HK-2 (cell line): ENCODE measurements at regions not wholly inside any gene's neighbourhood (a gene's known extent, or its start where the extent isn't known, plus 50 kb on each side); places are given as distances from the start of the nearest gene placed in this dataset.
"Not testable (repeated sequence)": the region's sequence is repeated elsewhere in the genome, so short reads cannot be mapped to it uniquely, and the experiment has no call there.

Source experiments
- DNase-seq: peaks from one replicate; pipeline ENCODE4 v3.0.0-alpha.2; 2018; ENCODE audit not compliant: unreplicated experiment

DNA sequence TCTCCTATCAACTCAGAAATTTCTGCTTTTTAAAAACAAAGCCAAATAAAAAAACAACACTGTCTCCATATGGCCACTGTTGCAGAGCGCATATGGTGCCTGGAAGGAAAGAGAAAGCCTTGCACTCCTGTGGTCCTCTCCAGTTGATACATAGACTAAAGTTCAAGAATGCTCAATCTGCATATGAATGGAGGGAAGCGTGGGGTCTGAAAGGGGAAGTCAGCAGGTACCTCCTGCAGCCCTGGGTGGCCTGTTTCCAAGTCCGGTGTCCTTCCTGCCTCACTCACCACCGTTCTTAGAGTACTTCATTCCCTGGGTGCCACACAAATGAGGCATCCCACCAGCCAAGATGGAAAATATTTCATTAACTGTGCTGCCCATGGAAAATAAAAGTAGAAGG lies 138.3 kb upstream of the PALS2 start:
- no peak for DNase-seq

DNA sequence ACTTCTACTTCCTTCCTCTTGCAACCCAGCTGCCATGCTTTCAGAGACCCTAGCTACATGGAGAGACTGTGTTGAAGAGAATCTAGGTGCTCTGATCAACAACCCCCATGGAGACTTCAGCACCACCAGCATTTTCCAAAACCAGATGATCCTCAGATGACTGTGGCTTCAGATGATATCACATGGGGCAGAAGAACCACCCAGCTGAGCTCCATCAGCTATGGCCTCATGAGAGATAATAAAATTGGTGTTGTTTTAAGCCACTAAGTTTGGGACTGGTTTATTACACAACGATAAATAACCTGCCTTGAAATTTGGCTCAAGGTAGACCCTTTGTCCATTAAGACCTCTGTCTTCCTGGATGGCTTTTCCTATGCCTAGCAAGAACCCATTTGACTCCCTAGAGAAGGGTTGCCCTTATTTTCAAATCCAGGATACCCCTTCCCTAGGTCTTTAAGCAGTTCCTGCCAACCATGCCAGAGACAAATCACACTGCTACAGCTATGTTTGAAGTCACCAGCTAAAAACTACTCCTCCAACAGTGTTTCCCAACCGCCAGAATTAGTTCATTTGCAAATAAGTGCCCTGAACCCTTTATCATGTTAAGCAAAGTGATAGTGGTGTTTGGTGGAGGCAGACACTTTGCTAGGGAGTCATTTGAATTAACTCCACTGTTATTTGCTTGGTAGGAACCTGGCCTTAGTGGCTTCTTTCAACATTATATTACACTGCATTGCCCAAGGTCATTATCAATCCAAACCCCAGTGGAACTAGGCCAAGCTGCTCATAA lies 136.9 kb upstream of the PALS2 start:
- no peak for DNase-seq

DNA sequence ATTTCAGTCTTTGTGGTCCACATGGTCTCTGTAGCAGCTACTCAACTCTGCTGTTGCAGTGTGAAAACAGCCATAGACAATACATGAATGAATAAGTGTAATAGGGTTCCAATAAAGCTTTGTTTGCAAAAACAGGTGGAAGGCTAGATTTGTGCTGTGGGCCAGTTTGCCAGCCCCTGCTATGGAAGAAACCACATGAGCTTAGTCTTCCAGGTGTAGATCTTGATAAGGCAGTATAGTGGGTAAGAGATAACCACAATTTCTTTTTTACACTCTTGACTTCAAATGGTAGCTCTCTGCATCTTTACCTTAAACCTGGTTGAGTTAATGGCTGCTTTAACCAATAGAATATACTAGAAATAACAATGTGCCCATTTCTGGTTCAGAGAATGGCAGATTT lies 135.0 kb upstream of the PALS2 start:
- no peak for DNase-seq

DNA sequence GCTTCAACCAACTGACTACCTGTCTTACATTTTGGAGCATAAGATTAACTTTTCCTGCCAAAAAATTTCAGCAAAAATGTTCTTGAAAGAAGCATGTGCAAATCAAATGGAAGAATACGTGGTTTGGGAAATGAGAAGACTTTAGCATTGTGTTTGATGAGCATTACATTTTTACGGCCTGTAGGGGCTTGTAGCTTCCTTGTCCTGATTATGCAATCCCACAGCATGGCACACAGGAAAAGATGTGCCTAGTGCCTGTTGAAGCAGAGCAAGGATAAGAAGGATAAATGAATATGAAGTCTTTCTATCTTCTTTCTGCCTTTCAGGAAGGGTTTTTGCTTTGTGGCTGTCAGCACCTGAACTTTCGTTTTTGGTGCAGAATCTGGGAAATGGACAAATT lies 134.1 kb upstream of the PALS2 start:
- DNase-seq, result not testable (repeated sequence)

DNA sequence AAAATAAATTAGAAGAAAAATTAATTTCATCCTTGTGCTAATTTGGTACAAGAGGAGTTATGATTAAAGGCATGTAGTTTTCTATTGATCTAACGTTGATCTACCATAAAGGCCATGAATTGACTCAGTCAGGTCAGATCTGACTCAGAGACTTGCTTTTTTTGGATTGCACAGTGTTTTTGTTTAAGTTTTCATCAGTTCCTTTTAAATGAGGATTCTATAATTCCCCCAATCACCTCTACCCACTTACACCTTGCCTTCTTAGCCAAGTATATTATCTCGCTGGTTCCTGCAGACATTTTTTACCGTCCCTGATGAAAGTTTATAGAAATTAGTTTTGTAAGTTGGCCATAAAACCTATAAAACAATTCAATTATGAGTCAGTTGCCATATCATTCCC lies 132.4 kb upstream of the PALS2 start:
- no peak for DNase-seq

DNA sequence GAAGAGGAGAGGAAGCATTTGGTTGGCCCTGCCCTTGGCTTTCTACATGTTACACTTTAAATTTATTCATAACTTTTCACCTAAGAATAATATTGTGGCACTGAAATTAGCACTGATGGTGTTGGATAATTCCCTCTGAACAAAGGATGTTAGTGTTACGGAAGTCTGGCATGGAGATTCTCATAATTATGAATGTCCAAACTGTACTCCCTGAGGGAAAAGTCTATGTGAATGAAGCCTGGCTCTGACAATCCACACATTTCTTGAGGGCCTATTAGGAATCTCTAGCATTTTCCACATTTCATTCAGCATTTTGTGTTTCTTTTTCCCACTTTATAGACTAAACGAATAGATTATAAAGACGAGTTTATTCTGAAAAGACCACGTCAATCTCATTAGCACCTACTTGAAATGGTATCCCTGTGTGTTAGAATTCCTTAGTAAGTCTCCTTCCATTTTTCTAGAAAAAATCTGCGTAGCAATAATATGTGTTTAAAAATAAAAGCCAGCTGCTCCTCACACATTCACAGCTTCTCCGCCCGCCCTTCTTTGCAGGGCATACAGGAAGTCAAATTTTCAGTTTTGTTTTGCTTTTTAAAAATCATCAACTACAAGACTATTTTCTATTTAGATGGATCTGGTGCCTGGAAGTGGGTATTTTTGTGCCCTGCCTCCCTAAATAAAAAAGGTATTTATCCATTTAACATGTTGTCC lies 131.8 kb upstream of the PALS2 start:
- no peak for DNase-seq

DNA sequence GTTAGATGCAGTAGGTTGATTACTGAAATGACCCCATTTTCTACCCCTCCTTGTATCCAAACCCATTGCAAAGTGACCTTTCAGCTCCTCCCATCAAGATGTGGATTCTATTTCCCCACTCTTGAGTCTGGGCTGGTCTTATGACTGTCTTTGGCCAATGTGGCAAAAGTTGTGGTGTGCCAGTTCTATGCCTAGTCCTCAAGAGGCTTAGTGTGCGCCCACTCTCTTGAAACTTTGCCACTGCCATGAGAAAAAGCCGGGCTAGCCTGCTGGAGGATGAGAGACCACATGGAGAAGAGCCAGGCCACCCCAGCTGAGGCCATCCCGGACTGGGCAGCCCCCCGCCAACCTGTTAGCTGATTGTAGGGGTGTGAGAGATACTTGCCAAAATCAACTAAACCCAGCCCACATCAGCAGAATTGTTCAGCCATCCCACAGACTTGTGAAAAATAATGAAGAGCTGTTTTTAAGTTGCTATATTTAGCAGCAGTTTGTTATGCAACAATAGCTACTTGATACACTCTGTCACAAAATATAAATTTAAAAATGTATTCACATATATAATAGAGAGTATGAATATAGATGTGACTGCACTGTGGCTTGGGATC lies 131.0 kb upstream of the PALS2 start:
- DNase-seq, result no peak

DNA sequence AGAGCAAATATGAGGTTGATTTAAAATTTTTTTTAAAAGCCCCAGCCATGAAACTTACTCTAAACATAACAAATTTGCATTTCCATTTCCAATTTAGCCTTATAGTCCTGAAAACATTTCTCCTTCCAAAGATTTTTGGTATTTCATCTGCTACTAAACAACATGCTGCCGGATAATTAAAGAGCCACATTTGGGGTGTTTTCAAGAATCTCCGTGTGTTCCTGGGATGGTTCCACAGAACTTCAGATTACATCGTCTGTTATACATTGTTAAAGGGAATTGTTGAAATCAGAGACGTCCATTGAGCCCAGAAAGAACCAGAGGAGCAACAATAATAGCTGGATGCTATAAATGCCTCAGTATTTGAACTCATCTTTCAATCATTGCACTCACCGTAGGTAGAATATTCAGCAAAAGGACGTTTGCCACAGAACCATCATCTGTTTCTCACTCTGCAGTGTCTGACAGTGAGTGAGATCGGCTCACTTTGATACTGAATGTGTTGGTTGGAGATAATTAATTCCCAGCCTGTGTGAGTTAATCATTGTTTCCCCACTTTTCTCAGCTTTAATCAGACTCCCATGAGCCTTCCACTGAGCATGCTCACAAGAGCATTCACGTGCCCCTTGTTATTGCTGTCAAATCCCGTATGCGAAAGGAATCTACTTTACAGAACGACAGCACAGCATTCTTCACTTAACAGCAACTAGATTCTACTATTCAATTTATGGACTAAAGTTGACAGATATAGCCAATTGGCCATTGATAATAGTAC lies 128.4 kb upstream of the PALS2 start:
- DNase-seq, result no peak

DNA sequence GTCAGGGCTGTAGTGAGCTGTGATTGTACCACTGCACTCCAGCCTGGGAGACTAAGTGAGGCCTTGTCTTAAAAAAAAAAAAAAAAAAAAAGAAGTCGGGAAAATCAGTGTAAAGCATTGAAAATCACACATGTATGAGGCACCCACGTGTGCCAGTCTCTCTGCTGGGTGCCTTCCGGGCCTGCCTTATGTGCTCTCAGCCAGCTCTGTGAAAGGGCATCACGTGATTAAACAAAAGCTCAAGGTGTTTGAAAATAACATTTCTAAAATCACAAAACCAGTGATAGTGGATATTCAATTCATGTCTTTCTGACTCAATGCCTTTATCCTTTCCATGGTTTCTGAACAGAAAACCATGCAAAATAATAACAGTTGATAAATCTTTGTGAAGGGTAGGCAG lies 125.2 kb upstream of the PALS2 start:
- no peak for DNase-seq

DNA sequence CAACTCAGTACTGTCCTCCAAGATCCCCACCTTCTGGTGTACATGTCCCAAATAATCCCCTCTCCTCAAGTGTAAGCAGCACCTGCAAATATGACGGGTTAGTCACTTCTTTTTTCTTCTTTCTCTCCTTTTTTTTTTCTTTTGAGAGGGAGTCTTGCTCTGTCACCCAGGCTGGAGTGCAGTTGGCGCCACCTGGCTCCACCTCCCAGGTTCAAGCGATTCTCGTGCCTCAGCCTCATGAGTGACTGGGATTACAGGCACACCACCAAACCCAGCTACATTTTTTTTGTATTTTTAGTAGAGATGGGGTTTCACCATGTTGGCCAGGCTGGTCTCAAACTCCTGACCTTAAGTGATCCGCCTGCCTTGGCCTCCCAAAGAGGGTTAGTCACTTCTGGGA lies 123.8 kb upstream of the PALS2 start:
- not testable (repeated sequence) for DNase-seq

DNA sequence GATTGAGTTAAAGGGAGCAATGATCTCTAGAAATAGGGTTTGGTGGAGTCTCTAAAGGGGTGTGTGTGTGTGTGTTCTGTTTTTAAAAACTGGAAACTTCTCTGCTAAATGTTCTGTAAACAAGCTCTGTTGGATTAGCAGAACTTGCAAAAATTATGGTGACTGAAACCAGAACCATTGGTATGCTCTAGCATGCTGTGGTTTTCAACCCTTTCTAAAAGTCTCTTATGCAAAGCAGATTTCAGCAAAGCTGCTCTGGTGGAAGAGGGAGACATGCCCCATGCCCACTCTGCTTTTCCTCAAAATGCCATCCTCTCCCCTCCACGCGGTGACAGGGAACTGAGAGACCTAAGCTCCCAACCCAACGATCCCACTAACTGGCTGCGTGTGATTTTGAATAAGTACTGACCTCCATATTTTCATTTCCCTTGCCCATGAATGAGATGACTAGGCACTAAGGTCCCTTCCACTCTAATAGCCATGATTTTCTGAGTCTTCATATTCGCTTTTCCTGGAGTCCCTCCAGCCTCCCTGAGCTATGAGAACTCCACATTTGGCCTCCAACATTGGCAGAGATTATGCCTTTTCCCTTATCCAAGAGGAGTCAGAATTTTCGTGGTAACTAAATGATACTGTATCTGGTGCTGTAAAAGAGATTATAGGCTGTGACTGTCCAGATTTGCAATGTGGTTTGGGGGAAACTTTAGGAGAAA lies 117.3 kb upstream of the PALS2 start:
- DNase-seq, result no peak

DNA sequence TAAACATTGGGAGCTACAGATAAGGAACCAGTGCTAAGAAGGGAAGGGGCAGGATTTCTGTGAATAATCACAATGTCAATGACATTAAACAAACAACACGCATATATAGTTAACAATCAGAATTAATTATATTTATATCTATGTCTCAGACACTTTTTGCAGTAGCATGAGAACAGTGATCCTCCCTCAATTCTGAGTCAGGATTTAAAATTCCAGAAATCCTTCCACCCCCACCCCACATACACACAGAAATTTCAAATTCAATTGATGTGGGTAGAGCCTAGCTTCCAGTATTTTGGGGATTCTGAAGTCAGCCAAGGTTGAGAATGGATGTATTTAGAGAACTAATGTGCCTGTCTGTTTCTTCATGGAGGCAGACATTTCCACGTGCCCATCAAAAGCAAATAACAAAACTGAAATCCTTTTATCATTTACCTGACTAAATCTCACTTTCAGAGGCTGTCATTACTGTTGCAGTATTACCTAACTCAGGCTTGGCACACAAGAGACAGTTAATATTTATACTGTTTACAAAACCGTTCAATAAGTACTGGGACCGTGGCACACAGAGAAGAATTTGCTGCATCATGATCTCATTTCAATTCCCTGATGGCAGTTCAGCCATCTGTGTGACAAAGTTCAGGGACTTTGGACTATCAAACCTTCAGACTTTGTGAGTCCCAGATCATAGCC lies 116.6 kb upstream of the PALS2 start:
- no peak for DNase-seq

DNA sequence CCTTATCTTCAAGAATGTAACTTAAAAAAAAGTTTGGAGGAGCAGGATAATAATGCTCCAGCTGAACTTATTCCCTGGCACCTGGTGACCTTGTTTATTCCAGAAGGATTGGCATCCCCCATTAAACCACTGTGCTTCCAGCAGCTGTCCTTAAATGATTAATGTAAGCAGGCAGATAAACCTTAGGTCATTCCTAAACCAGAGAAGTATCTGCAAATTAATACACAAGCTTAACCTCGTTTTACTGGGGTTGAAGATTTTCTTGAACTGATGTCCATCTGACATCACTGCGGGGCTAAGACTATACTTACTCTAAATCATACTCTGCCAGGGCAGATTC lies 116.1 kb upstream of the PALS2 start:
- no peak for DNase-seq

DNA sequence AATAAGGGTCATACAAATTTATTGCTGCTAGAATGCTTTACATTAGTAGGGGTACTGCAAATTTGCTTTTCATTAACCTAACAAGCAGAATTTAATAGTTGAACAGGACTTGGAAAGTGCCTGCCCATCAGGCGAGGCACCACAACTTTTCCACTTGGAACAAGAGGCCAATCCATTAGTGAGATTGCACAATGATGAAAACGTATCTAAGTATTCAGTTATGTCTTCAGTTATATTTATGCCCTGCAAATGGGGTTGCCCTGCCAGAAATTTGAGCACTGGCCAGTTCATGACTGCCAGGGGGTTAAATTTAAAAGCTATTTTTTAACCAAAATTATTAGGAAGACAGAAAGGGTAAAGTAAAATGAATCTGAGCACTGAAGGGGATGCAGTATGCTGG lies 111.1 kb upstream of the PALS2 start:
- no peak for DNase-seq

DNA sequence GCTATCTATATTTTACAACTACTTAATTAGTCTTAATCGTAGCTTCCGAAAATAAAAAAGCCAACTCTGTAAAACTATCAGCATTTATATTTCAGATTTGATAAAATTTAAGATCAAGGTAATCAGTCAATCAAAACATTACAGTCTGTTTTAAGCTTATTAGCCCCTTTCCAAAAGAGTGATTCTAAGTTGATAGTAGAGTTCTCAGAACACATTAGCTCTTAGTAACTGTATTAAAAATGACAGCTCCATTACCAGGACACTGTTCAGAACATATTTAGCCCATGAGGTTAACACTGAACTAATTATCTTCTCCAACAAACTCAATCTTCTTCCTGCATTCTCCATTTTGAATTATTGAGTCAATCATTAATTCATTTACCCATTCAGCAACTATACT lies 110.3 kb upstream of the PALS2 start:
- DNase-seq, result no peak

DNA sequence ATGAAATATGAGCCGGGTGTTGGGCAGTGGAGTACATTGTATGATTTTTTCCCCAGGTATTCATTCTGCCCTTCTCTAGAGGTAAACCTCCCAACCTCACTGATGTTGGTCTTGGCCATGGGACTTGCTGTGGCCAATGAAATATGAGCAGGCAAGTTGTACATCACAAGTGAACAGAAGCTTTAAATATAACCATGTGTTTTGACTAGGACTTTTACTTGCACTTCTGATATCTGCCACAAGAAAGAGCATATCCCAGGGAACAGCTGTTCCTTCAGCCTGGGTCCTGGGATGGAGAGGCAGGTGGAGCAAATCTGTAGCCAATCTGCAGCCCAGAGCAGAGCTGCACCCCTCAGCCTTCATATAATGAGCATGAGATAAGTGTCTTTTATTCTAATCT lies 109.8 kb upstream of the PALS2 start:
- DNase-seq, result no peak

DNA sequence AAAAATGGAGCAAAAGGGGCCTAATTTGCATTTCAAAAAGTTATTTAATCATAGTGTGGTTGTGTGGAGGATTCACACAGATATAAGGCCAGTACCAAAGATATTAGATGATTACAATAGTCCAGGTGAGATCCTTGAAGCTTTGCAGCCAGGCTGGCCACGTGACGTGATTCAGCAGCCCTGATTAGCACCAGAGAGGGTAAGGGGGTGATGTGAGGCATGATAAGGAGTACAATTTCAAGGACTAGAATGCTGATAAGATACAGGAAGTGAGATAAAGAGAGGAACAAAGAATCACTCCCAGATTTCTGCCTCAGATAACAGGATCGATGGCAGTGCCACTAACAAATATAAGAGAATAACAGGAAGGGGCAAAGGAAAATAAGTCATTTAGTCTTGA lies 108.4 kb upstream of the PALS2 start:
- no peak for DNase-seq

DNA sequence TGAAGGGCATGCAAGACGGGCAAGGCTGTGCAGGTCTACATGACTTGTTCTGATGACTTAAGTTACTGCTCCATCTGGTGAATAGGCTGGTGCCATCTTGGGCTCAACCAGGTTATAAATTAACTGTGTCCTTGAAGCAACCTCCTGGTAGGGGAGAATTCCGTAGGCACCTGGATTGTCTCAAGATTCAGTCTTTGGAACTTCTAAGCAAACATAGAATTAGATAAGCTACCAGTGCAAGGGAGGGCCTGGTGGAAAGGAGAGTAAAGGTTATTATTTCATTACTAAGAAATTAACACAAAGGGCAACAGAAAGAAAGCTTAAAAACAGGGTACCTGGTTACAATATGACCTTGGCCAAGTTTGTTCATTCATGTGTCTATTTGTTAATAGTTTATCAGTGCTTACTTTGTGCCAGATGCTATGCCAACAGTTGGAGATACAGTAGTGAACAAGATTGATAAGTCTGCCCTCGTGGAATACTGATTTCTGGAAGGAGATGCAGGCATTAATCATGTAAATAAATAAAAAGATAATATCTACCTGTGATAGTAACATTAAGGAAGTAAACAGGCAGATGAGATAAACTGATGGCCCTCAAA lies 107.0 kb upstream of the PALS2 start:
- no peak for DNase-seq

DNA sequence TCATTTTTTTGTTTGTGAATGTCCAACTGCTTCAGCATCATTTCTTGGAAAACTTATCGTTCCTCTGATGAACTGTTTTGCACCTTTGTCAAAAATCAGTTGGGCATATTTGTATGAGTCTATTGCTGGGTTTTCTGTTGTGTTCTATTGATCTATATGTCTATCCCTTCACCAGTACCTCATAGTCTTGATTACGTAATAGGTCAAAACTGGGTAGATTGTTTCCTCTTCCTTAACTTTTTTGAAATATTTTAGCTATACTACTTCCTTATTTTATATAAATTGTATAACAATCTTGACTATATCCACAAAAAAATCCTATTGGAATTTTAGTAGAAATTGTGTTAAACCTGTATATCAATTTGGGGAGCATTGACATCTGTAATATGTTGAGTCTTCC lies 104.1 kb upstream of the PALS2 start:
- no peak for DNase-seq

DNA sequence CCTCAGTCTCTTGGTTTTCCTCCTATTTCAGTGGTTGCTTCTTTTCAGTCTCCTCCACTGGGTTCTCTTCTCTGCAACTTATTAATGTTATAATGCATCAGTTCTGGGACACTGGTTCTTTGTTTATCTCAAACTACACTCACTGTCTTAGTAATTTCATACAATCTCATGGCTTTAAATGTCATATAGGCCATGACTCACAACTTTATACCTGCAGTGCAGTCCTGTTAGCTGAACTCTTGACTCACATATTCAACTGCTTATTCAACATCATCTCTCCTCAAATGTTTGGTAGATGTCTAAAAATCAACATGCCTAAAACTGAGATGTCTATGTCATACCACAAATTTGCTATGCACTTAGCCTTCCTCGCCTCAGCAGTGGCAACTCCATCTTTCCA lies 101.2 kb upstream of the PALS2 start:
- no peak for DNase-seq
